ENCODE measurements at regions not wholly inside any gene's neighbourhood (a gene's known extent, or its start where the extent isn't known, plus 50 kb on each side); places are given as distances from the start of the nearest gene placed in this dataset.

GRCh38 chr3:72127844-72128243 is 342.9 kb upstream of the PROK2 start:
- Histone ChIP-seq H3K27me3 (ENCODE audit: insufficient read depth, poor library complexity, severe bottlenecking) (no peaks in the 10 kb centered on the region), H3K9me3 (ENCODE audit: severe bottlenecking) (no peaks in the 10 kb centered on the region), H3K4me1 (ENCODE audit: insufficient read depth, poor library complexity, severe bottlenecking) (peaks cover 8% of the 10 kb centered on the region), H3K27ac (ENCODE audit: poor library complexity, severe bottlenecking) (no peak overlapping the region), H3K36me3 (ENCODE audit: low read depth) (no peaks in the 10 kb centered on the region), H3K4me3 (ENCODE audit: severe bottlenecking) (no peak overlapping the region)
- DNase-seq (ENCODE audit: low spot score) (no peak), ATAC-seq (ENCODE audit: low read depth) (peak; percentile 69)
- TF ChIP-seq CTCF (IDR thresholded peaks at IDR 0.05; ENCODE audit: poor library complexity, severe bottlenecking) = no peak

- H3K9me3 ChIP-seq (ENCODE audit: severe bottlenecking) = no peaks in the 10 kb centered on the region
- no peak for DNase-seq (ENCODE audit: low spot score)
- no peak overlapping the region for H3K4me3 ChIP-seq (ENCODE audit: severe bottlenecking)
- no peak for TF ChIP-seq CTCF (IDR thresholded peaks at IDR 0.05; ENCODE audit: poor library complexity, severe bottlenecking)
- no peak overlapping the region for H3K27ac ChIP-seq (ENCODE audit: poor library complexity, severe bottlenecking)
- no peaks in the 10 kb centered on the region for H3K27me3 ChIP-seq (ENCODE audit: insufficient read depth, poor library complexity, severe bottlenecking)
- no peak for ATAC-seq (ENCODE audit: low read depth)
- no peaks in the 10 kb centered on the region for H3K36me3 ChIP-seq (ENCODE audit: low read depth)
- H3K4me1 ChIP-seq (ENCODE audit: insufficient read depth, poor library complexity, severe bottlenecking) = peaks cover 8% of the 10 kb centered on the region
Observed at GRCh38 chr3:72127224-72127612, 342.3 kb upstream of the PROK2 start.

GRCh38 chr3:72126441-72127223 is 341.7 kb upstream of the PROK2 start:
- Histone ChIP-seq H3K27ac (ENCODE audit: poor library complexity, severe bottlenecking) (no peak overlapping the region), H3K4me3 (ENCODE audit: severe bottlenecking) (no peak overlapping the region), H3K4me1 (ENCODE audit: insufficient read depth, poor library complexity, severe bottlenecking) (peaks cover 8% of the 10 kb centered on the region), H3K9me3 (ENCODE audit: severe bottlenecking) (no peaks in the 10 kb centered on the region), H3K36me3 (ENCODE audit: low read depth) (no peaks in the 10 kb centered on the region), H3K27me3 (ENCODE audit: insufficient read depth, poor library complexity, severe bottlenecking) (no peaks in the 10 kb centered on the region)
- no peak for DNase-seq (ENCODE audit: low spot score)
- no peak for ATAC-seq (ENCODE audit: low read depth)
- no peak for TF ChIP-seq CTCF (IDR thresholded peaks at IDR 0.05; ENCODE audit: poor library complexity, severe bottlenecking)

- Histone ChIP-seq H3K27ac (ENCODE audit: poor library complexity, severe bottlenecking) (no peak overlapping the region), H3K36me3 (ENCODE audit: low read depth) (no peaks in the 10 kb centered on the region), H3K9me3 (ENCODE audit: severe bottlenecking) (no peaks in the 10 kb centered on the region), H3K27me3 (ENCODE audit: insufficient read depth, poor library complexity, severe bottlenecking) (no peaks in the 10 kb centered on the region), H3K4me3 (ENCODE audit: severe bottlenecking) (no peak overlapping the region), H3K4me1 (ENCODE audit: insufficient read depth, poor library complexity, severe bottlenecking) (peaks cover 8% of the 10 kb centered on the region)
- TF ChIP-seq CTCF (IDR thresholded peaks at IDR 0.05; ENCODE audit: poor library complexity, severe bottlenecking) = no peak
- peak; percentile 91 for DNase-seq (ENCODE audit: low spot score)
- peak; percentile 87 for ATAC-seq (ENCODE audit: low read depth)
Observed at GRCh38 chr3:72123908-72124441, 339.0 kb upstream of the PROK2 start.
